GM19035 (cell line): ENCODE measurements at regions not wholly inside any gene's neighbourhood (a gene's known extent, or its start where the extent isn't known, plus 50 kb on each side); places are given as distances from the start of the nearest gene placed in this dataset.

ENCODE experiments used
- ATAC-seq: cut with Tn5 transposase; IDR thresholded peaks from one replicate; pipeline ENCODE4 v1.9.1; 2021; ENCODE audit not compliant: unreplicated experiment

GRCh38 chr14:51307551-51307950, 67.5 kb downstream of the TMX1 start:
- no peak for ATAC-seq

DNA sequence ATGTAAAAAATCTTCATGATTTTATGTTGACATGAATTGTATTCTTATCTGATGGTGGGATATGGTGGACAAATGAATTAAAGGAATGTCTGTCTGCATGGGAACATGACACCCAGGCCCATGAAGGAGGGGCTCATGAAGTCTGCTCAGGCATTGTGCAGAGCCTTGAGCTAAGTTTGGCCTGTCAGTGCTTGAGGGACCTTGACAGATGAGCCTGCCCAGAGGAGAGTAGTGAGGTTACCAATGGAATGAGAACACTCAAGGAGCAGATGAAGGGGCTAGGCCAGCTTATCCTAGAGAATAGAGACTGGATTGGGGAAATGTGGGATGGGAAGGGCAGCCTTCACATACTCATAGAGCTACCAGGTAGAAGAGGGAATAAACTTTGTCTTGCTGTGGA, 68.8 kb downstream of the TMX1 start:
- ATAC-seq = no peak

- ATAC-seq = no peak
Measured at GRCh38 chr14:51310505-51310944, 70.5 kb downstream of the TMX1 start.

GRCh38 chr14:51314321-51315015, 74.4 kb downstream of the TMX1 start:
- no peak for ATAC-seq

DNA sequence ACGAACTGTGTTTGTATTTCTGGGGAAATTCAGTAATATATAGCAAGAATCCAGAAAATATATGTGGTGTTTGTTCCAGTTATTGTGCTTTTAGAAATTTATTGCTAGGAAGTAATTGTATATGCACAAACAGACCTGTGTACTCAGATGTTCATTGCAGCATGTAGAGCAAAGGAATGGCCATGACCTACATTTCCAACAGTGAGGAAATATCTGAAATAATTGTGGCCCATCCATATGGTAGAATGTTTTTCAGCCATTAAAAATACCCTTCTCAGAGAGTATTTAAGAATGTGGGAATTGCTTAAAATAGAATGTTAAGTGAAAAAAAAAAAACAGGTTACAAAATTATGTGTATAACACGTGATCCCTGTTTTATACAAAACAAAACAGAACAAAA, 77.3 kb downstream of the TMX1 start:
- ATAC-seq = no peak

DNA sequence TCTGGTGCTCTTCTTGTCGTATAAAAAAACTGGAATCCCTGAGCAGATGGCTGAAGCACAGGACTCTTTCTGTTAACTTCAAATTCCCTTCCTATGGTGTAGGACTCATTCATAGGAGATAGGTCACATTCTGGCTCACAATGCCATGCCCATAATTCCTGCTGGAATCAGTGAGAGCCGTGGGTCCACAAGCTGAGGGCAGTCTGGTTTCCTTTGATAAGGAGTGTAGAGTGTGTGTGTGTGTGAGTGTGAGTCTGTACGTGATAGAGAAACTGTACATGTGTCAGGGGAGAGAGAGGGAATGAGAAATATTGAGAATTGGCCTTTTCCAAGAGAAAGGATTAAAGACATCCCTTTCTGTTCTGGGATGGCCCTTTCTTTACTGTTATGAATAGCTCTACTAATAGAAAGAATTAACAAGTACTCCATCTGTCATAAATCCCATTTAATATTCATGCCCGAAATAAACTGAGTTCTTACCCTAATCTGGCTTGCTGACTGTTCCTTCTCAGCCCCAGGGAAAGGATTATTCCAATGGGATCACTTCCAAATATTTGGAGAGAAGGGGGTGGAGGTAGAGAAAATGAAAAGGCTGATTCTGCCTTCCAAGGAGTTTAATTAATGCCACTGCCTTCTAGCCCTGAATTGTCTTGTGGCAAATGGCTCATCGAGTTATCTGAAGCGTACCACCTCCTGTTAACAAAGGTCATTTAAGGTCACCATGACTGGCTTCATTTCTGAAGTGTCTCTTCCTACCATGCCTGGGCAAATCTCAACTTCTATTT, 79.0 kb downstream of the TMX1 start:
- no peak for ATAC-seq

DNA sequence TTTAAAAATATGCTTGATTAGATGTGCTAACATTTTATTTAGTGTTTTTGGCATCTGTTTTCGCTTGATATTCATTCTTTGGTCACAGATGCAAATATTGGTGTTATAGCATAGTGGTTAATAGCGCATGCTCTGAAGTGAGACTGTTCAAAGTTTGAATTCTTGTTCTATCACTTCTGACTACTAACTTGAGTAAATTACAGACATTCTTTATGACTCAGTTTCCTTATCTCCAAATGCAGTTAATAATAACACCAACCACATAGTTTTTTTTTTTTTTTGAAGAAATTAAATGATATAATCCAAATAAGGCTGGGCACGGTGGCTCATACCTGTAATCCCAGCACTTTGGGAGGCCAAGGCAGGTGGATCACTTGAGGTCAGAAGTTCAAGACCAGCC, 81.0 kb downstream of the TMX1 start:
- ATAC-seq = no peak

GRCh38 chr14:51323492-51323891, 83.4 kb downstream of the TMX1 start:
- no peak for ATAC-seq

DNA sequence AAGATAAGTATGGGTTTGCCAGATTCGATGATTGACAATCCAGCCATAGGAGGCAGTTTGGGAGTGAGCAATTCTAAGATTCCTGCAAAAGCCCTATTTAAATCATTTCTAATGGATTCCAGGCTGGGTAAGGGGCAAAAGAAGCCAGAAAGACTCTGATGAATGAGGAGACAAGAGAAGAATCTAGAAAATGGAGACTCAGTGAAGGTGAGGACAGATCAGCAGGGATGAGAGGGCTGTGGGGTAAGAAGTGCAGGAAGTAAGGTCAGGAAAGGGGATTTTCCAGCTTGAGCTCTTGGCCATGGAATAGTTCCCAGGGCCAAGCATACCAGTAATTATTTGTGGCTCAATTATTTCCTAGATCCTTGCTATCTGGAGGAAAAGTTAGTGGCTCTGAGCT, 87.3 kb downstream of the TMX1 start:
- no peak for ATAC-seq

- no peak for ATAC-seq
Measured at GRCh38 chr14:51328064-51328771, 88.2 kb downstream of the TMX1 start.

DNA sequence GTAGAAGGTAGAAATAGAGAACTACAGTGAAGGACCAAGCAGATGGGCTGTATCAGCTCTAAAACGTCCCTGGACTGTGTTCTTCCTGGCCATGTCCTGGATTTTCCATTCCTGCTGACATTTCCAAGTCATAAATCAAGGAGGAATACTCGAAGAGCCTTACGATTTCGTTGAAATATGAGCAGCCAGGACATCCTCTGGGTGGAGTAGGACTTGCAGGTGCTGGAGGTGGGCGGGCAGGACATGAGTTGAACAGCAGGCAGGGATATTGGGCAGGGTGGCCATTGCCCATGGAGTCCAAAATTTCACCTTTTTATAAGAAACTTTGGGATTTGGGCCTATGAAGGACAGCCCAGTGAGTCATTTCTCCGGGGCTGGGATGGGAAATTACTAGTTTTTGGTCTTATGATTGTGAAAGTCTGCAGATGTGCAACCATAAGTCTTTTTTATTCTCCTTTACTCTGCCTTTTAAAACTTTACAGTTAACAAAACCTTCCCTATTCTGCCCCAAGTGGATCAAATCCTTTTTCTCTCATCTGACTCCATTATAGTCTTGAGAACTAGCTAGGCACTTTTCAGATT, 88.8 kb downstream of the TMX1 start:
- ATAC-seq = no peak

DNA sequence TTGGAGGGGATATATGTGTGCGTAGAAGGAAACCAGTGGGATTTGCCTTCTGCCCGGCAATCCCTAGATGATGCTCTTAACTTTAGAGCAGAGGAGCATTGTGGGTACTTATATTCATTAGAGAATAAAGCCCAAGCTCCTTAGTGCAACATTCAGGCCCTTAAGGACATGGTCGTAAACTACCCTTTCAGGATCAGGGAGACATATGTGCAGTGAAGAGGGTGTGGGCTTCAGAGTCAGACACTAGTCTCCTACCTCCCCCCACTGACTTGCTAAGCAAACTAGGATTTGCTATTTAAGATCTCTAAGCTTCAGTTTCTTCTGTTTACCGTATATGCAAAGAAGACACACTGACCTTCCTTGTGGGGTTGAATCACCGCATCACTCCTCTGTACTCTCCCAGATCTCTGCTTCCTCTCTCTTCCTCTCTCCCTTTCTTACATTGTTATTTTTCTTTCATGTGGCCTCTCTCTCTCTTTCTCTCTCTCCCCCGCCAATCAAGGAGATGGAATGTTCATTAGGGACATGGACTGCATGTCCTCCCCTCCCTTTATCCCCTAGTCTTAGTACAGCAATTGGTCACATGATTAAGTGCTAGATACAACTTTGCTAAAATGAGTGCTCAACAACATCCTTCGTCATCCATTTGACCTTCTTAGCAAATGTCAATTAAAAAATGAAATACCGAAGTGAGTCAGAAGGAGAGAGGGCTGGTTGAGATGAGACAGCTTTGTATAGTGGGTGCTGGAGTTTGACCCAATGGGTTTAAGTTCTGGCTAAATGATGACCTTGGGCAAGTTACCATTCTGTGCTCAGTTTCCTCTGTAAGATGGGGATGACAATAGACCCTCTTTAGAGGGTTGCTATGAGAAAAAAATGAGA, 91.7 kb downstream of the TMX1 start:
- ATAC-seq = no peak

DNA sequence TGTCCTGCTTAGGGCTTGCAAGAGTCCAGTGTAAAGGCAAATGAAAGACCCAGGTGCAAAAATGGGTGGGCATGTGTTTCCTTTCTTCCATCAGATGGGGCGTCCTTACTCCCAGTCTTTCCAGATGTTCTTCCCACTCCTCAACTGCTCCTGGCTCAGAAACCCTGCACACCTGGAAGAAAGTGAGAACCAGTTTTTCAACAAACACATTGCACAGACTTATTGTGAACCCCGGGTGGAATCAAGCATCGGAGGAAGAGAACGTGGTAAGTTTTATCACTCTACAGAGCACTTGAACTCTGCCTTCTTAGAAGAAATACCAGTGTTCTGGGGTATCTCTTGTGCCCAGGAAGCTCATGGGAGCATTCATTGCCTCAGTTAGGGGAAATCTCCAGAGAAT, 93.3 kb downstream of the TMX1 start:
- ATAC-seq = no peak

DNA sequence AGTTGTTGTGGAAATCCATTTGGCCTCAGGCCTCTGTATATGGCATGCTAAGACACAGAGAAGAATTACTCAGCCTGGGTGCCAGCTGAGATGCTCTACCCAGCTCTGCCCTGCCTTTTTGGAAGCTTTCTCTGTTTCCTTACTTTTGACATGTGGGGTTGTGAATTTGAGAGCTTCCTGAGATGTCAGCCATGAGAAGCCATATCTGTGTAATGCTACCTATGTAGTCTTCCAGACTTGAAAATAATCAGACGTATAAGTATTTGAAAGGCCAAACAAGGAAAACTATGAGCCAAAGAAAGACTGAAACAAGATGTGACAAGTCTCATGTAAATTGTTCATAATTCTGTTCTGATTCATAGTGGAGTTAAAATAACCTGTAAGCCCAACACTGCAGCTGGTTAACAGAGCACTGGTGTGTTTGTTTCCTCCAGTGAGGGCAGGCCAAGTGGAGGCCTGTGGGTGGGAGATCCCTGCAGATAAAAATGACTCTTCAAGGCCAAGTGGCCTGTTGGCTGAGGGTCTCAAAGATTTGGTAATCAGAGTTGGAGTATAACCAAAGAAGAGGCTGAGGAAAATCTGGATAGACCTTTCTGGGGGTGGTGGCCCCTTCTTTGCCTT, 94.0 kb downstream of the TMX1 start:
- no peak for ATAC-seq

DNA sequence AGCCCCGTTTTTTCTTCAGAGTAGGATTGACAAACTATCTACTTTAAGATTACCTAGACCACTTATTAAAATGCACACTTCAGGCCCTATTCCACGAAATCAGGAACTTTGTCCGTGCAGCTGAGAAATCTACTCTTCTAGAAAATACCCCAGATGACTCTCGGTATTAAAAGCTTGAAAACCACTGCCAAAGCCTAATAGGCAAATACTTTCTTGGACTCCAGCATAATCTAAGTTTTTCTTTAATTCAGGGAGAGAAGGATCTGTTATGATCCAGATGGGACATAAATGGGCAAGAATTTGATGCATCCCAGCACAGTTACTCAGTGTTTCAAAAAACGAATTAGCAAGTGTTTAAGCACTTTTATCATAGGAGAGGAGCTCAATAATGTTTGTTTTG, 94.5 kb downstream of the TMX1 start:
- no peak for ATAC-seq

- no peak for ATAC-seq
Measured at GRCh38 chr14:51335531-51335930, 95.5 kb downstream of the TMX1 start.

DNA sequence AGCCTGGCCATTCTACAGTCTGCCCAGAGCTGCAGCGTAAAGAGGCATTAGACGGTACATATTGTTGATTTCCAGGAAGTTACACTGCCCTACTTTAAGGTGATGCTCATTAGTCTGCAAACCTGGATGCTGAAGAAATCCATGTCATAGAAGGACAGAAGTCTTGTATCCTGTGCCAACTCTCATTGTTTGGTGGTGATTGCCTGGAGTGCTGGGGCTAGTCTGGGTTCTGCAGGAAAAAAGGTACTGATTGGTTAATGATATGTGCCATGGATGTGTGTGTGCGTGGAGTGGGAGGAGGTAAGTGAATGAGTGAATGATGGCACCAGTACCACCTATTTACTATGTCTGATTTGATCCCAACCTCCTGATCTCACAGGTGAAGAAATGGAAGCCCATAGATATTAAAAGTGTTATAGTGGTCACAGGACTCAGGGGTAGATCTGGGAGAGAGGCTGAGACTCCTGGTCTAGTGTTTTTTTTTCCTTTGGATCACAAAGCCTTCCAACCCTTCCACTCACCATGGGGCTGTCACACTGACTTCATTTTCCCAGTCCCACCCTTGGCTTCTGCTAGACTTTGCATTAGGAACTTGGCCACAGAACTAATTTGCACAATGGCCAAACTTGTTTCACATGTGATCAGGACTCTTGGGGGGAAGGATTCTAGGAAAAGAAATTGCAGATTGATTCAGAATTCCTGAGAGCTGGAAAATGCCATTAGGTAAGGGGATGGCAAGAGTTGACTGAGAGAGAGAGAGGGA, 96.1 kb downstream of the TMX1 start:
- ATAC-seq = no peak

GRCh38 chr14:51336734-51337133, 96.7 kb downstream of the TMX1 start:
- no peak for ATAC-seq

- no peak for ATAC-seq
Measured at GRCh38 chr14:51337520-51337919, 97.5 kb downstream of the TMX1 start.
